ENCODE measurements at regions not wholly inside any gene's neighbourhood (a gene's known extent, or its start where the extent isn't known, plus 50 kb on each side); places are given as distances from the start of the nearest gene placed in this dataset.

DNA sequence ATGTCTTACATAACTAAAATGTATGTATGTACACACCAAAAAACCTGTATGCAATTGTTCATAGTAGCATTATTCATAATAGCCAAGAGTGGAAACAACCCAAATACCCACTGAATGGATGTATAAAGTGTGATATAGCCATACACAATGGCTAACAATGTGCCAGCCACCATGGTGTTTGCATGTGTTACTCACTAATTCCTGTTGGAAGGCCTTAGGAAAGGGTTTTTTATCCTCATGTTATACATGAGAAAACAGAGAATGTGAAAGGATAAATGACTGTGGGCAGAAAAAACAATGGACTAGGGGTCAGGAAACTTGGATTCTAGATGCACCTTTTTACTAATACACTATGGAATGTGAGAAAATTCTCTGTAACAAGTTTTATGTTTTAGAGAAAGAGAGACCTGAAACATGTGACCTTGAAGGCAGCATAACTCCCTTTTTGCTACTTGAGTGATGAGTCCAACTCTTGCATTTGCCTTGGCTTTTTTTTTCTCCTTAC is 55.7 kb downstream of the TIGD2 start:
- DNase-seq, result no peak

- no peak for DNase-seq
Observed at GRCh38 chr4:89171176-89171805, 60.0 kb downstream of the TIGD2 start.

DNA sequence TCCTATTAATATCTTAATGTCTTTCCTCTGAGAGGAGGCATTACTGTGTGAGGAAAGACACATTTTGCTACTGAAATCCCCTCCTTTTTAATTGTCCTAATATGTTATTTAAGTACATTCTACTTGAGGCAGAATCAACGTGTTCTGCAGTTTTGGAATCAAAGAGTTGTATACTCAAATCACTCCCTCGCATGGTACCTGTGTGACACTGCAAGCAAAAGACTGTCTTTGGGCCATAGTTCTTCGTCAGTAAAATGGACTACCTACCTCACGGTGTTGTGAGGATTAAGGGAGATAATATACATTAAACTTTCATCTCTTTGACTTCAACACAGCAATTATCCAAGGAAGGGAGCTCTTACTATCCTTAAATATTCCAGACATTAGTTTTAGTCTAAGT is 61.5 kb downstream of the TIGD2 start:
- peak; percentile 62 for DNase-seq

DNA sequence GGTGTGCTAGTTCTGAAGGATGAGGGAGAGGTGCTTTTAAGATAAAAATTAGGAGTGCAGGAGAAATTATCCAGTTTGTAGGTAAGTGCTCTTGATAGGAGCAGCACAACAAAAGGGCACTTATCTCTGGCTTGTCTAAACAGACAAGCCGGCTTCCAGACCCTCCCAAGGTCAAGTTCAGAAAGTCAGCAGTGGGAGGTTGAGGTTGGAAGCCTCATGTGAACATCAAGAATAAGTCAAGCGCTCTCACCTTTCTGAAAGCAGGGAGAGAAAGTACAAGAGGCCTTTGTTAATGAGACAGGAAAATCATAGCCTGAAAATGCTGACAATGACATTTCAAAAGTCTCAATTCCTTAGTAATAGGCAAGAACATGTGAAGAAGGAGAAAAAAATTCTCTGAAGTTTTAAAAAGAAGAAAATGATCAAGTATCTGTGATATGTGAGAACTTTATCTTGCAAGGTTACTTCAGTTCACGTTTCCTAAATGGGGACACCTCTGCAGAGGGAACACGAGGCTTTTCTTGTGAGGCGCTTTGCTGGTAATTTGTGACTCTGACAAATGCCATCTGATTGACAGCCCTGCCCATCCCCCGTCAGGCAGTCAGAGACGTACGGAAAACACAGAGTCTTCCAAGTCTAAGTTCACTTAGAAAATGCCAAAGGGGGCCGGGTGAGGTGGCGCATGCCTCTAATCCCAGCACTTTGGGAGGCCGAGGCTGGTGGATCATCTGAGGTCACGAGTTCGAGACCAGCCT is 62.2 kb downstream of the TIGD2 start:
- peak; percentile 62 for DNase-seq

- no peak for DNase-seq
Observed at GRCh38 chr4:89174784-89175183, 63.5 kb downstream of the TIGD2 start.

DNA sequence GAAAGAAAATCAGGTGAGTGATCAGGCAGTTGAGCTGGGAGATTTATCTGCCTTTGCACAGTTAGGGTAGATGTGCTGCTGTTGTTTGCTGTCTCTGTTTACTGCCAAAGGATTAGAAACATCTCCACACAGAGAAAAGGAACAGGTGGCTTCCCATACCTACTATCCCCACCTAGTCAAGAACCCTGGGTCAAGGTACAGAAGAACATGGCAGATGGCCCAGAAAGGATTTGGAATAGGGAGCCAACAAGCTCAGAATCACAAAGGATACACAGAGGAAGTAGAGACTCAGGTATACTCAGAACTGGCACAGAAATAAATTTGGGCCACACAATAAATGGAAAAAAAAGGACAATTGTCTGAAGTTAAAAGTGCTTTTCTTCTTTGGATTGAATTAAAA is 64.3 kb downstream of the TIGD2 start:
- DNase-seq, result no peak

- no peak for DNase-seq
Observed at GRCh38 chr4:89177807-89178206, 66.5 kb downstream of the TIGD2 start.

GRCh38 chr4:89184407-89184806 is 73.1 kb downstream of the TIGD2 start:
- no peak for DNase-seq

Measured in NCI-H510A treated with DMSO at 0.1 percent for 48 hours (cell line).